ENCODE measurements at regions not wholly inside any gene's neighbourhood (a gene's known extent, or its start where the extent isn't known, plus 50 kb on each side); places are given as distances from the start of the nearest gene placed in this dataset.

- TF ChIP-seq, protein P1, sequence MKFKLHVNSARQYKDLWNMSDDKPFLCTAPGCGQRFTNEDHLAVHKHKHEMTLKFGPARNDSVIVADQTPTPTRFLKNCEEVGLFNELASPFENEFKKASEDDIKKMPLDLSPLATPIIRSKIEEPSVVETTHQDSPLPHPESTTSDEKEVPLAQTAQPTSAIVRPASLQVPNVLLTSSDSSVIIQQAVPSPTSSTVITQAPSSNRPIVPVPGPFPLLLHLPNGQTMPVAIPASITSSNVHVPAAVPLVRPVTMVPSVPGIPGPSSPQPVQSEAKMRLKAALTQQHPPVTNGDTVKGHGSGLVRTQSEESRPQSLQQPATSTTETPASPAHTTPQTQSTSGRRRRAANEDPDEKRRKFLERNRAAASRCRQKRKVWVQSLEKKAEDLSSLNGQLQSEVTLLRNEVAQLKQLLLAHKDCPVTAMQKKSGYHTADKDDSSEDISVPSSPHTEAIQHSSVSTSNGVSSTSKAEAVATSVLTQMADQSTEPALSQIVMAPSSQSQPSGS (CRISPR knock-in tag; IDR thresholded peaks at IDR 0.05; ENCODE audit: borderline replicate concordance, low read depth), result no peak
- TF ChIP-seq RELA (CRISPR knock-in tag; IDR thresholded peaks at IDR 0.05; ENCODE audit: borderline replicate concordance), result no peak
These were observed 115.7 kb upstream of the RBMS1 start (continued) for GRCh38 chr2:160609346-160609745.

DNA sequence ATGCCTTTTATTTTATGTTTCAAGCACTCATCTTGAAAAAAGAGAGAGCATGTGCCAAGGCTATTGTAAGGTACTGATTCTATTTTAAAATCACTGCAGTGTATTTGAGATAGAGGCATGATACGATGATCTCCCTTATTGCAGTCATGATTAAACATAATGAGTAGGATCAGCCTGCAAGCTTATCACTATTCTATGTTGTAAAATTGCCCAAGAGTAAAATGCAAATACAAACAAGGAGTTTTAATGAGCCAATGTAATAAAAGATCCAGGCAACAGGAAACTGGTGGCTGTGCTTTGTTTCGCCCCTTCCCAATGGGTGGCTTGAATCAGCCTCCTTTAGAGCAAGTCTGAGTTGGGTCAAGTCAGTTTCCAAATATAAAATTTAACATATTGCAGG lies 116.4 kb upstream of the RBMS1 start:
- Mint-ChIP-seq H3K36me3 (no peaks in the 10 kb centered on the region), H3K4me3 (no peak overlapping the region), H3K27ac (no peak overlapping the region), H3K9me3 (peaks cover 4% of the 10 kb centered on the region; the same call in 1 of the 2 replicates), H3K27me3 (ENCODE audit: low read depth) (no peaks in the 10 kb centered on the region), H3K4me1 (peaks cover 17% of the 10 kb centered on the region)
- ATAC-seq (no peak), DNase-seq (ENCODE audit: low spot score) (no peak)
- no peak for TF ChIP-seq FOXJ3 (CRISPR knock-in tag; IDR thresholded peaks at IDR 0.05; ENCODE audit: borderline replicate concordance)
- TF ChIP-seq TEAD4 (CRISPR knock-in tag; IDR thresholded peaks at IDR 0.05), result no peak
- no peak for TF ChIP-seq ZSCAN18 (CRISPR knock-in tag; IDR thresholded peaks at IDR 0.05)
- ChIA-PET CTCF (no interaction called here), POLR2A (no interaction called here)

DNA sequence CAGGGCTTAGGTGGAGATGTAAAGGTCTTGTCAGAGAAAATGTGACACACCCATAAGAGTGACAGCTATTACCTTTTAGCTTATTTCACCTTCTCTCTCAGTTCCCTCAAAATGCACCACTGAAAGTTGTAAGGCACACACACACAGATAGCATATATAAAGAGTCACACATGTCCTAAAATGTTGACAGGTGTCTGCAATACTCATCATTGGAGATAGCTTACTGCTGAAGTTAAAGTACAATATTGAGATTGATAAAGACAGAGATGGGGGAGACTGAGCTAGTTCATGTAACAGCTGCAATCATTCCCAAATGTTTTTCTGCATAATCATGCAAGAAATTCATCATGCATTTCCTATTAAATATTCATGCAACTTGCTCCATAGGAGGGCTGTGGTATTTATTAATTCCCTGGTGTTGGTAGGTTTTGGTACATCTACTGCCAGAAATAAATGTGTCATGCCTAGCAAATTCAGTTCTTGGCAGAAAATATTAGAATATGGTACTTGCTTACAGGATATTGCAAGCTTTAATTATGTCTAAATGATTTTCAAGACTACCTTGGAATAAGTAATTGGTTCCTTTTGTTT lies 118.8 kb upstream of the RBMS1 start:
- Mint-ChIP-seq H3K36me3 (no peaks in the 10 kb centered on the region), H3K4me3 (no peak overlapping the region), H3K27ac (no peak overlapping the region), H3K4me1 (peaks cover 17% of the 10 kb centered on the region), H3K27me3 (ENCODE audit: low read depth) (no peaks in the 10 kb centered on the region), H3K9me3 (peaks cover 13% of the 10 kb centered on the region)
- ATAC-seq (no peak), DNase-seq (ENCODE audit: low spot score) (no peak)
- ChIA-PET CTCF (no interaction called here), POLR2A (no interaction called here)
- TF ChIP-seq NFE2L1 (CRISPR knock-in tag; IDR thresholded peaks at IDR 0.05) (no peak), ZNF317 (CRISPR knock-in tag; IDR thresholded peaks at IDR 0.05; ENCODE audit: borderline replicate concordance, low read depth) (no peak), USF1 (CRISPR knock-in tag; IDR thresholded peaks at IDR 0.05) (no peak), CDX4 (CRISPR knock-in tag; IDR thresholded peaks at IDR 0.05; ENCODE audit: borderline replicate concordance) (no peak), TCF7 (CRISPR knock-in tag; IDR thresholded peaks at IDR 0.05; ENCODE audit: low read depth) (no peak), SOX15 (CRISPR knock-in tag; IDR thresholded peaks at IDR 0.05) (no peak), ZNF232 (CRISPR knock-in tag; IDR thresholded peaks at IDR 0.05) (no peak), CREM (CRISPR knock-in tag; IDR thresholded peaks at IDR 0.05) (no peak), GABPB1 (CRISPR knock-in tag; IDR thresholded peaks at IDR 0.05) (no peak)
- TF ChIP-seq, protein P2, sequence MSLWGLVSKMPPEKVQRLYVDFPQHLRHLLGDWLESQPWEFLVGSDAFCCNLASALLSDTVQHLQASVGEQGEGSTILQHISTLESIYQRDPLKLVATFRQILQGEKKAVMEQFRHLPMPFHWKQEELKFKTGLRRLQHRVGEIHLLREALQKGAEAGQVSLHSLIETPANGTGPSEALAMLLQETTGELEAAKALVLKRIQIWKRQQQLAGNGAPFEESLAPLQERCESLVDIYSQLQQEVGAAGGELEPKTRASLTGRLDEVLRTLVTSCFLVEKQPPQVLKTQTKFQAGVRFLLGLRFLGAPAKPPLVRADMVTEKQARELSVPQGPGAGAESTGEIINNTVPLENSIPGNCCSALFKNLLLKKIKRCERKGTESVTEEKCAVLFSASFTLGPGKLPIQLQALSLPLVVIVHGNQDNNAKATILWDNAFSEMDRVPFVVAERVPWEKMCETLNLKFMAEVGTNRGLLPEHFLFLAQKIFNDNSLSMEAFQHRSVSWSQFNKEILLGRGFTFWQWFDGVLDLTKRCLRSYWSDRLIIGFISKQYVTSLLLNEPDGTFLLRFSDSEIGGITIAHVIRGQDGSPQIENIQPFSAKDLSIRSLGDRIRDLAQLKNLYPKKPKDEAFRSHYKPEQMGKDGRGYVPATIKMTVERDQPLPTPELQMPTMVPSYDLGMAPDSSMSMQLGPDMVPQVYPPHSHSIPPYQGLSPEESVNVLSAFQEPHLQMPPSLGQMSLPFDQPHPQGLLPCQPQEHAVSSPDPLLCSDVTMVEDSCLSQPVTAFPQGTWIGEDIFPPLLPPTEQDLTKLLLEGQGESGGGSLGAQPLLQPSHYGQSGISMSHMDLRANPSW (CRISPR knock-in tag; conservative IDR thresholded peaks at IDR 0.05; ENCODE audit: low read depth), result no peak
